ENCODE measurements at regions not wholly inside any gene's neighbourhood (a gene's known extent, or its start where the extent isn't known, plus 50 kb on each side); places are given as distances from the start of the nearest gene placed in this dataset.

DNA sequence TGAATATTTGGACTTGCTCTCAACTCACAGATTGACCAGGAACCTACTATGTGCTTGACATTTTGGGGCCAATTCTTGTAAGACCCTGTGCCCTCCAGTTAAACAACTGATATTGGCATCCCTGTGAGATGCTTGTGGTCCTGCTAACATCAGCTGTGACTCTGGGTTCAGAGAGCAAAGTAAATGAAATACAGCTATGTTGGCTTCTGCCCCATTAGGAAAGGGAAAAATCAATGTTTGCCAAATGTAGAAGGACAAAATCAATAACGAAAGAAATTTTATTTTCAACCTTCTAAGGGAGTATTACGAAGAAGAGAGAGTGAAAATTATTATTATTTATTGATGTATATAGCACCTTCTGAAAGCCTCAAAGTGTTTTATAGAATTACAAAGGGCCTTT is 266.9 kb upstream of the ARID1B start:
- DNase-seq: no peak

DNA sequence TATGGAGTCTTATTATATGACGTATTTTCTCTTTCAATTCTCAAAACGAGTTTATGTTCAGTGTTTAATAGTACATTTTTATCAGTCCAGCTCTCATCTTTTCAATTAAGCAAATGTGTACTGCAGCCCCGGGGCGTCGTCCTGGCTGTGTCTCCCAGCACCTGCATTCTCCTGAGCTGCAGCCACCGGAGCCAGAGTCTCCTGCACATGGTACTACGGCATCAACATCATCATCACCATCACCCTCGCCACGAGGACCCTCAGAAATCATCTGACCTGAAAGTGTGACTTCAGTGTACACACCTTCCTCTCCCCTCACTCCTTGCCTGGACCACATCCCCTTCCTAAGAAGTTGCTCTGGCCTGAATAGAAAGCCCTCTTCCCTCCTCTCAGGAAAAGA is 267.7 kb upstream of the ARID1B start:
- DNase-seq: no peak

- DNase-seq: no peak
These were observed 268.3 kb upstream of the ARID1B start for GRCh38 chr6:156508923-156509322.

DNA sequence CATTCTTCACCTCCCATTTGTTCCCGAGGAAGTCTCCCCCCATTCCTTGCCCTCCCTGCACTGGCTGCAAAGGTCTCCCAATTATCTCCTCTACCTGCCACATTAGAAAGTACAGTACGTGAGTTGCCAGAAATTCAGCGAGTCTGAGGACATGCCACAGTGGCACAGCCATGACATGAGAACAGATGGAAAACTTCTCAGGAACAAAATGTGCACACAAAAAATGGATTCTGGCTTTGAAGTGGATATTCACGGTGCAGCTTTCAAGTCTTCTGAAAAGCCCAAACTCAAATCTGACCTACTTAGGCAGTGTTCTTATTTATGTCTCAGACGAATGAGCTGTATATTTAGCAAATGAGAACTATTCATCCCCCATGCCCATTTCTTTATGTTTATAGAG is 269.1 kb upstream of the ARID1B start:
- DNase-seq: no peak

DNA sequence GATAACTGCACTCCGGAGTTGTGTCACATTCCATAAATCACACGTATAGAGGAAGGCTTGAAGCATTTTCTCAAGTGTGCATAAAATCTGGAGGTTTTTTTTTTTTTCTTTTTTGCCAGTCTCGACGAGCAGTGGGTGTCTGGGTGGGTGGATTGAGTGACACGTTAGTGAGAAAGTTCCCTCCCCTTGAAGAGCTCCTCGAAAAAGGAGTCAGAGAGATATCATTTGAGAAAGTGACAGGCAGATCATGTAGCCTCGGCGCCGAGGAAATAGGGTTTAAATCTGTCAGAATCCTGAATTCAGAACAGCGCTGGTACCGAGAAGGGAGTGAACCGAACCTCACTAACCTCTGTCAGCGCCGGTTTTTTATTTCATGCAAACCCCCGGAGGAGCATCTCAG is 269.5 kb upstream of the ARID1B start:
- DNase-seq: no peak

- no peak for DNase-seq
These were observed 270.1 kb upstream of the ARID1B start for GRCh38 chr6:156507106-156507505.

DNA sequence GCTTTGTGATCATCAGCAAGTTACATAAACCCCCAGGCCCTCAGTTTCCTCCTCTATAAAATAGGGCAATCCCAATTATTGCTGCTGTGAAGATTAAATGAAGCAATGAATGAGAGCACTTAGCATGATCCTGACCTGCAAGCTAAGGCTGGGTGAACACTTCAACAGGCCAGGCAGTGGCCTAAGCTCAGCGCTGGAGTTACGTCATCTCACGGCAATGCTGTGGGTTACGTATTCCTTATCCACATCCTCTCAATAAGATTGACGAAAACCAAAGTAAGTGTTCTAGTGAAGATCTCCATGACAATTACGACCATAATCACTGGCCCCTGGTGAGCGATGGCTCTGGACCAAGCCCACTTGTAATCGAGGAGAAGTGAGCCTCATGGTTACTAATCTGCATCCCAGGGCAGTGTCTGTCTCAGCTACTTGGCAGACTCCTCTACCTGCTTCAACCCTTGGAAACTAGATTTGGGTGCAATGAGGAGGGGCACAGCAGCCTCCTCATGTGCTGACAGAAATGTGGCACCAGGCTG is 274.1 kb upstream of the ARID1B start:
- no peak for DNase-seq

- no peak for DNase-seq
These were observed 279.6 kb upstream of the ARID1B start for GRCh38 chr6:156497618-156498017.

- DNase-seq: no peak
These were observed 289.3 kb upstream of the ARID1B start for GRCh38 chr6:156487877-156488276.

- no peak for DNase-seq
These were observed 292.0 kb upstream of the ARID1B start for GRCh38 chr6:156485150-156485549.

GRCh38 chr6:156474507-156475120 is 302.6 kb upstream of the ARID1B start:
- DNase-seq: no peak

GRCh38 chr6:156471000-156471399 is 306.2 kb upstream of the ARID1B start:
- DNase-seq: no peak

DNA sequence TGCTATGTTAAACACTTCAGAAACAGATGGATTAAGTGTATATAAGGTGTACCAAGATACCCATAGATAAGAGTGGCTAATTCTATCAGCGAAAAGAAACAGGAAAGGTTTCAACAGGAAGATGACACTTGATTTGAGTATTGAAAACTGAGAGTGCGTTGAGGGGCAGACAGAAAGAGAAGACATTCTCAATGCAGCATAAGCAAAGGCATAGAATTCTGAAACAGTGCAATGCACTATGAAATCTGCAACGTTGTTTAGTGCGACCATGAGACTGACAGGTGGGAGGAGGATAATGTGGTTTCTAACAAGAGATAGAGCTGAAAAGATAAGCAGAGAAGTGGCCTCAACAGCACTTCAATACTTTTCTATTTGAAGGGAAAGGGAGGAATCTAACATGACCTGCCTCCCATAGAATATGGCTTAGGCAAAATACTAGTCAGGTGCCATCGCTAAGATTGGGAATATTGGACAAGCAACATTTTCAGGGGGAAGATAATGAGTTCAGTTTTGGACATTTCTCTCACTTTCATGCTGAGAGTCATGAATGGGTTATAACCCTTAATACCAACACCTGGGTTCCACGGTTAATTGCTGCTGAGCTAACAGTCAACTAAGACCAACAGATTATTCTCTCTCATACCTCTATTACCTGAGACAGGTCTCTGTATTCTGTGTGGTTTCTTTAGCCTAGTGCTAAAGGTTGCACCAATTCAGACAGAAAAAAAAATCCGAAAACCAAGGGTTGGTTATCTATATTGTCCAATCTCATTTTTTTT is 312.9 kb upstream of the ARID1B start:
- DNase-seq: no peak

- DNase-seq: no peak
These were observed 315.5 kb upstream of the ARID1B start for GRCh38 chr6:156461647-156462046.

DNA sequence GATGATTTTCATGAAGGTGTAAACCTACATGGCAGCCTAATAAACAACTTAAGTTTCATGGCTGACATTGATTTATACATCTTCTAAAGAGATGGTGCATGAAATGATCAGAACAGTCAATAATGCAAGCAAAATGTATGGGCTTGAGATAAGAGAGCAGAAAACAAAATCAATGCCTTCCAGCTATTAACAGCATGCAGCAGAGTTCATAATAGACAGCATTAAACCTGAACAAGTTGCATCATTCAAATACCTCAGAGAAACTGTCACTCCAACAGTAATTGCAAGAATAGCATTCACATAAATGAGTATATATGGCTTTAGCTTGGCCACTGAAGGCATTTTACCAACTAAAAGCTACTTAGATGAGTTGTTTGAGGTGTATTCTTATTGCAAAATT is 319.6 kb upstream of the ARID1B start:
- DNase-seq: no peak

- no peak for DNase-seq
These were observed 321.3 kb upstream of the ARID1B start for GRCh38 chr6:156455847-156456246.

- no peak for DNase-seq
These were observed 322.3 kb upstream of the ARID1B start for GRCh38 chr6:156454867-156455266.

DNA sequence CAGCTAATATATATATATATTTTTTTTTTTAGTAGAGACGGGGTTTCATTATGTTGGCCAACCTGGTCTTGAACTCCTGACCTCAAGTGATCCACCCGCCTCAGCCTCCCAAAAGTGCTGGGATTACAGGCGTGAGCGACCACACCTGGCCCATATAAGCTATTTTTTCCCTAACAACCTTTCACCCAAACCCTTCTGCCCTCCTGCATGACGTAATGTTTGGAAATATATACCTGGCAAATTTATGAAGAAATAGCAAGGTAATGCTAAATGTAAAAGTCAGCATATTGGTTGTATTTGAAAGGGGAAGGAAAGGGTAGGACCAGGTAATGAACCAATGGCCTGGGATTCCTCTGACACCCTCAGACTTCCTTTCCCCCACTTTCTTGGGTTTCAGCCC is 325.5 kb upstream of the ARID1B start:
- no peak for DNase-seq

DNA sequence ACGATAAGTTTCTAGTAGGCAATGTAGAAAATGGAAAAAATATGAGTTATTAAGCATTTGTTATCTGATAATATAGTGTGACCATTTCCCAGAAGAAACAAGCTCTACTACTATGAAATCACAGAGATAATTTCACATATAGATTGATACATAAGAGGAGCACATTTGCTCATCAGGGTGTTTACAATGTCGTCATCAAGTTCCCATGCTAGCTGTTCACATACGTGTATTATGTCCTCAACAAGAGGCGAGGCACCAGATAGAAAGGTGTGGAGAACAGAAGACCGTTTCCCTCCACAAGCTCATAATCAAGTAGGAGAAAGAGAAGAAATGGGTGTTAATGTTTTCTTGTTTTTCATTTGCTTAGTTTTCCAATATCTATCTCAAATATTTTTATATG is 326.1 kb upstream of the ARID1B start:
- DNase-seq: no peak

DNA sequence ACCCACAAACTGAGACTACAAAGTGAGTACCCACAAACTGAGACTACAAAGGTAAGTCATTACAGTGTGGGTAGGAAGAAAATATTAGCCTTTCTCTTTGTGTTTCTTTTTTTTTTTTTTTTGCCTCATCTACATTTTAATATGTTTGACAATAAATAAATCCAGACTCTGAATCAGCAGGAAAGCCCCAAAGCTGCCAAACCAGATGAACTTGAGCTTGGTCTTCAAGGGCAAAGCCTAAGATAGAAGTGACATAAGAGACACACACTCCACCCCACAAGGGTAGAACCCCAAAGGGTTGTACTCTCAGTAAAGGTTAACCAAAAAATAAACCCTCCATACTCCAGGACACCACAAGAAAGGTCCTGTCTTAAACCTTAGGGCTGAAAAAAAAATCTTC is 326.8 kb upstream of the ARID1B start:
- DNase-seq: no peak

GRCh38 chr6:156449569-156449968 is 327.6 kb upstream of the ARID1B start:
- DNase-seq: no peak

DNA sequence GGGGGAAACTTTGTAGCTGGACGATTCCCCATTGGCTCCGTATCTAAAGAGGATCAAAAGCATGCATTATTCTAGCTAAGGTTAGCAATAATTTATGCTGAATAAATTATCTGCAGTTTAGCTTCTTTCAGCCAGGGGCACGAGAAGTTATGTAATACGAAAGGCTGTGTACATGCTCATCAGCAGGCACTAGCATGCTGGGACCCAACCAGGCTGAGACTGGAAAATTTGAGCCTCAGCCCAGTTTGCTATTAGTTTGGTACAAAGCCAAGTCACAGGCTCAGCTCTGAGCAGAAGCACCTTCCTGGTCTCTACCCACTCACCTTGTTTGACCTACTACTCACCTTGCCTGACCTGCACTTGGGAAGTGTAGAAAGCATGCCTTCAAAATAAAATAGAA is 328.1 kb upstream of the ARID1B start:
- DNase-seq: no peak

DNA sequence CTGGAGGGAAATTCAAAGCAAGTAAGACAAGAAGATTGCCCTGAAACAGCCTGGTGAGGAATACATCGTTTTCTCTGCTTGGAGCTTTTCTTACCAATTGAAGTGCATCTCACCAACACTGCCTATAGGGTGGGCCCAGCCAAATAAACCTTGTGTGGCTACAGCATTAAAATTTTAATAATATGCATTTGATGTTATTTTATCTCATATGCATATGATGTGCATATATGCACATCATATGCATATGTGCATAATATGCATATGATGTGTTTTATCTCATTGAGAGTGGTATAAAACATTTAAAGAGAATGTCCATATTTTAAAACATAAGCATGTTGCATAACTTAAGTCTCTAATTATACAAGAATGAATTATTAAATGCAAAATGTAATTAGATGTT is 328.6 kb upstream of the ARID1B start:
- DNase-seq: no peak

DNA sequence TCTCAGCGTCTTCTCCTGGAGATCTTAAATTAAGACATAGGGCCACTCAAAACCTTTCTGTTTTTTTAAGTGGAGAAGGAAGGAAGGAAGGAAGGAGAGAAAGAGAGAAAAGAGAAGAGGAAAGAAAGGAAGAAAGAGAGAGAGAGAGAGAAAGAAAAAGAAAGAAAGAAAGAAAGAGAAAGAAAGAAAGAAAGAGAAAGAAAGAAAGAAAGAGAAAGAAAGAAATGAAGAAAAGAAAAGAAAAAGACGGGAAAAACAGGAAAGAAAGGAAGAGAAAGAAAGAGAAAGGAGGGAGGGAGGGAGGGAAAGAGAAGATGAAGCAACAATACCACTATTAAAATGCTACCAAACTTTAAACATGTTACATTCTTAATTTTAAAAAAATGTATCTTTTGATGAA is 336.5 kb upstream of the ARID1B start:
- DNase-seq: no peak

All from activated CD8-positive, alpha-beta memory T cell treated with anti-CD3 and anti-CD28 coated beads, Interleukin-2, amount 50 U/mL, for 48 hours (primary cell).